SU-DHL-6 (cell line): ENCODE measurements at regions not wholly inside any gene's neighbourhood (a gene's known extent, or its start where the extent isn't known, plus 50 kb on each side); places are given as distances from the start of the nearest gene placed in this dataset.

ENCODE experiments used
- CTCF ChIP-seq: fragments of 200-600 bp; sonication (generic); IDR thresholded peaks from one replicate; pipeline ENCODE4 v1.5.1; 2017; ENCODE audit warnings: antibody characterized with exemption, mild to moderate bottlenecking, low read length, moderate library complexity; ENCODE audit not compliant: insufficient read depth, poor library complexity, severe bottlenecking
- EZH2phosphoT487 ChIP-seq: fragments of 200-600 bp; sonication (generic), shearing (Covaris generic); conservative IDR thresholded peaks from 2 replicates; pipeline ENCODE4 v1.6.1; 2018; ENCODE audit warnings: mild to moderate bottlenecking, antibody characterized with exemption, low read length, moderate library complexity, mixed read lengths

DNA sequence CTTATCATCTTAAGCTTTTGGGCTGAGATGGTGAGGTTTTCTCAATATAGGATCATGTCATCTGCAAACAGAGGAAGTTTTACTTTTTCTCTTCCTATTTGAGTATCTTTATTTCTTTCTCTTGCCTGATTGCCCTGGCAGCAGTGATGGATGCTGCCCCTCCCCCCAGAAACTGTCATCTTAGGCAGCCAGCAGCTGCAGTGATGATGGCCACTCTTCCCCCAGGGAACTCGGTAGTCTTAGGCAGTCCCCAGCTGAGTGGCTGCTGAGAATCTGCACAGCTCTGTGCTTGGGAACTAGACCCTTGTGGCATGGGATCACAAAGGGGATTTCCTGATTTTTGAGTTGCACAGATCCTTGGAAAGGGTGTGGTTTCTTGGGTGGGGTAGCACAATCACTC, 791.1 kb upstream of the ALCAM start:
- TF ChIP-seq EZH2phosphoT487 (no peak), CTCF (no peak)
